Mucosa of descending colon (tissue), 3 donors: ENCODE measurements at regions not wholly inside any gene's neighbourhood (a gene's known extent, or its start where the extent isn't known, plus 50 kb on each side); places are given as distances from the start of the nearest gene placed in this dataset.

Source experiments
- ATAC-seq: fragments of 200-7000 bp; cut with Tn5 transposase; one replicate; pipeline ENCODE4 v1.9.1; 2020; ENCODE audit warnings: mild to moderate bottlenecking, moderate library complexity
- DNase-seq, 3 donors: peaks; one replicate each; pipeline ENCODE4 v3.0.0-alpha.2; 2020
- H3K36me3 ChIP-seq: fragments of 200-600 bp; one replicate; pipeline ENCODE4 v1.8.0; 2021; ENCODE audit warnings: low read depth, mild to moderate bottlenecking
- H3K4me1 ChIP-seq: fragments of 200-600 bp; one replicate; pipeline ENCODE4 v1.8.0; 2021; ENCODE audit warnings: low read depth, mild to moderate bottlenecking
- H3K4me3 ChIP-seq: fragments of 200-600 bp; one replicate; pipeline ENCODE4 v1.8.0; 2021; ENCODE audit warnings: mild to moderate bottlenecking
- H3K9me3 ChIP-seq: fragments of 200-600 bp; one replicate; pipeline ENCODE4 v1.8.0; 2021; ENCODE audit warnings: mild to moderate bottlenecking
- CTCF ChIP-seq: fragments of 200-600 bp; IDR thresholded peaks from one replicate; pipeline ENCODE4 v1.8.0; 2022; ENCODE audit warnings: antibody characterized with exemption, mild to moderate bottlenecking
- intact Hi-C, 2 donors: fragments of 100-400 bp; cut with DNase I in 1 of 2; cut with micrococcal nuclease in 1 of 2; formaldehyde crosslinking; loops; one replicate each; pipeline versions ENCODE4 v1.11.0 to v1.11.1; 2022; cut with DNase I, micrococcal nuclease
- donor health status: DM: no; HTN: no; CAD: no; lungs with moderate emphysema.
- donor health status: DM: no; HTN: no; CAD: no.
- donor health status: DM: no; HTN: yes; CAD: no.

- DNase-seq (no peak), ATAC-seq (no peak)
- Histone ChIP-seq H3K4me1 (no peaks in the 10 kb centered on the region), H3K4me3 (no peak overlapping the region), H3K9me3 (no peaks in the 10 kb centered on the region), H3K36me3 (no peaks in the 10 kb centered on the region)
- no peak for TF ChIP-seq CTCF
- intact Hi-C loops: no loop called here
These were observed 262.7 kb downstream of the MEX3B start for GRCh38 chr15:81783076-81783475.

GRCh38 chr15:81781395-81781794 is 264.4 kb downstream of the MEX3B start:
- no peaks in the 10 kb centered on the region for H3K4me1 ChIP-seq
- no peaks in the 10 kb centered on the region for H3K9me3 ChIP-seq
- TF ChIP-seq CTCF: no peak
- intact Hi-C loops: no loop called here
- no peak for ATAC-seq
- no peaks in the 10 kb centered on the region for H3K36me3 ChIP-seq
- H3K4me3 ChIP-seq: no peak overlapping the region
- no peak for DNase-seq

GRCh38 chr15:81780966-81781365 is 264.9 kb downstream of the MEX3B start:
- DNase-seq (no peak), ATAC-seq (no peak)
- H3K36me3 ChIP-seq: no peaks in the 10 kb centered on the region
- H3K9me3 ChIP-seq: no peaks in the 10 kb centered on the region
- TF ChIP-seq CTCF: no peak
- no peak overlapping the region for H3K4me3 ChIP-seq
- intact Hi-C loops: no loop called here
- no peaks in the 10 kb centered on the region for H3K4me1 ChIP-seq

GRCh38 chr15:81779181-81779580 is 266.6 kb downstream of the MEX3B start:
- Histone ChIP-seq H3K4me1 (no peaks in the 10 kb centered on the region), H3K9me3 (no peaks in the 10 kb centered on the region), H3K4me3 (no peak overlapping the region), H3K36me3 (no peaks in the 10 kb centered on the region)
- DNase-seq (no peak), ATAC-seq (no peak)
- TF ChIP-seq CTCF: no peak
- intact Hi-C loops: no loop called here

- intact Hi-C loops: no loop called here
- no peak for DNase-seq
These were observed 268.3 kb downstream of the MEX3B start for GRCh38 chr15:81777546-81777945.

More at GRCh38 chr15:81777546-81777945, 268.3 kb downstream of the MEX3B start:
- Histone ChIP-seq H3K9me3 (no peaks in the 10 kb centered on the region), H3K36me3 (no peaks in the 10 kb centered on the region), H3K4me3 (no peak overlapping the region), H3K4me1 (no peaks in the 10 kb centered on the region)
- no peak for ATAC-seq
- no peak for TF ChIP-seq CTCF
